H9 (cell line): ENCODE measurements at regions not wholly inside any gene's neighbourhood (a gene's known extent, or its start where the extent isn't known, plus 50 kb on each side); places are given as distances from the start of the nearest gene placed in this dataset.

Experiments
- DNase-seq: peaks from one replicate; pipeline ENCODE4 v3.0.0-alpha.2; 2017
- H2AFZ ChIP-seq: one replicate; pipeline ENCODE4 v1.6.1; 2013; ENCODE audit warnings: mild to moderate bottlenecking, low read length, control low read depth, moderate library complexity
- H2AK5ac ChIP-seq: 2 replicates; pipeline ENCODE4 v1.6.1; 2013; ENCODE audit warnings: low read length, control low read depth, mixed read lengths; ENCODE audit not compliant: insufficient read length
- H2BK120ac ChIP-seq: one replicate; pipeline ENCODE4 v1.6.1; 2013; ENCODE audit warnings: low read depth, mild to moderate bottlenecking, low read length, control low read depth, inconsistent platforms; ENCODE audit not compliant: poor library complexity, severe bottlenecking
- H2BK12ac ChIP-seq: 2 replicates; pipeline ENCODE4 v1.6.1; 2013; ENCODE audit warnings: low read length, control low read depth, mixed read lengths, low read depth; ENCODE audit not compliant: insufficient read length
- H2BK15ac ChIP-seq: 2 replicates; pipeline ENCODE4 v1.6.1; 2013; ENCODE audit warnings: low read depth, low read length, control low read depth
- H2BK20ac ChIP-seq: one replicate; pipeline ENCODE4 v1.6.1; 2013; ENCODE audit warnings: low read depth, mild to moderate bottlenecking, low read length, control low read depth, inconsistent platforms; ENCODE audit not compliant: poor library complexity, severe bottlenecking
- H2BK5ac ChIP-seq: 2 replicates; pipeline ENCODE4 v1.6.1; 2013; ENCODE audit warnings: low read length, control low read depth, mixed read lengths; ENCODE audit not compliant: insufficient read length
- H3K14ac ChIP-seq: 2 replicates; pipeline ENCODE4 v1.6.1; 2013; ENCODE audit warnings: low read length, control low read depth; ENCODE audit not compliant: insufficient read depth
- H3K18ac ChIP-seq: 2 replicates; pipeline ENCODE4 v1.6.1; 2013; ENCODE audit warnings: low read depth, mild to moderate bottlenecking, mixed read lengths, low read length, control low read depth; ENCODE audit not compliant: insufficient read length
- H3K23ac ChIP-seq: 2 replicates; pipeline ENCODE4 v1.6.1; 2013; ENCODE audit warnings: low read length, control low read depth, mixed read lengths, low read depth; ENCODE audit not compliant: insufficient read length
- H3K23me2 ChIP-seq: 2 replicates; pipeline ENCODE4 v1.6.1; 2013; ENCODE audit warnings: low read depth, mild to moderate bottlenecking, mixed read lengths, low read length, control low read depth; ENCODE audit not compliant: insufficient read length, poor library complexity, severe bottlenecking
- H3K27ac ChIP-seq: 2 replicates; pipeline ENCODE4 v1.5.1; 2013; ENCODE audit warnings: low read length, control low read depth, mixed read lengths, low read depth; ENCODE audit not compliant: insufficient read length
- H3K27me3 ChIP-seq: 2 replicates; pipeline ENCODE4 v1.6.1; 2013; ENCODE audit warnings: low read length, control low read depth, inconsistent platforms; ENCODE audit not compliant: insufficient read depth
- H3K4ac ChIP-seq: 2 replicates; pipeline ENCODE4 v1.6.1; 2013; ENCODE audit warnings: low read depth, mild to moderate bottlenecking, control low read depth, inconsistent platforms, low read length, moderate library complexity
- H3K4me1 ChIP-seq: 2 replicates; pipeline ENCODE4 v1.6.1; 2013; ENCODE audit warnings: low read length, control low read depth, inconsistent platforms; ENCODE audit not compliant: insufficient read depth
- H3K4me2 ChIP-seq: 2 replicates; pipeline ENCODE4 v1.6.1; 2013; ENCODE audit warnings: low read length, control low read depth, mixed read lengths; ENCODE audit not compliant: insufficient read length, insufficient read depth
- H3K56ac ChIP-seq: 2 replicates; pipeline ENCODE4 v1.6.1; 2013; ENCODE audit warnings: low read depth, mild to moderate bottlenecking, mixed read lengths, low read length, control low read depth; ENCODE audit not compliant: insufficient read length
- H3K79me1 ChIP-seq: 2 replicates; pipeline ENCODE4 v1.6.1; 2013; ENCODE audit warnings: low read depth, mild to moderate bottlenecking, moderate library complexity, low read length, control low read depth, inconsistent platforms; ENCODE audit not compliant: insufficient read depth, poor library complexity, severe bottlenecking
- H3K79me2 ChIP-seq: 2 replicates; pipeline ENCODE4 v1.6.1; 2013; ENCODE audit warnings: low read length, control low read depth, inconsistent platforms; ENCODE audit not compliant: insufficient read depth
- H3K9ac ChIP-seq: 2 replicates; pipeline ENCODE4 v1.6.1; 2013; ENCODE audit warnings: low read length, control low read depth, mixed read lengths; ENCODE audit not compliant: insufficient read length; ENCODE audit errors: extremely low read depth
- H3K9me3 ChIP-seq: one replicate; pipeline ENCODE4 v1.6.1; 2013; ENCODE audit warnings: low read depth, low read length, inconsistent platforms; ENCODE audit not compliant: control insufficient read depth
- H3T11ph ChIP-seq: one replicate; pipeline ENCODE4 v1.6.1; 2013; ENCODE audit warnings: mild to moderate bottlenecking, low read length, control low read depth, inconsistent platforms
- H4K20me1 ChIP-seq: one replicate; pipeline ENCODE4 v1.6.1; 2013; ENCODE audit not compliant: control insufficient read depth, insufficient read length, insufficient read depth
- H4K5ac ChIP-seq: 2 replicates; pipeline ENCODE4 v1.6.1; 2013; ENCODE audit warnings: low read depth, mild to moderate bottlenecking, mixed read lengths, low read length, control low read depth; ENCODE audit not compliant: insufficient read length
- H4K8ac ChIP-seq: replicated peaks from 2 replicates; pipeline ENCODE4 v1.6.1; 2013; ENCODE audit warnings: low read length, control low read depth, mixed read lengths, low read depth; ENCODE audit not compliant: insufficient read length
- H4K91ac ChIP-seq: 2 replicates; pipeline ENCODE4 v1.6.1; 2013; ENCODE audit warnings: low read depth, mild to moderate bottlenecking, moderate library complexity, mixed read lengths, low read length, control low read depth; ENCODE audit not compliant: insufficient read length
- H3K27ac Mint-ChIP-seq, 3 experiments: 2 replicates in 2 of 3; 3 replicates in 1 of 3; pipeline ENCODE4 v1.8.0; 2020 to 2021; ENCODE audit warnings: mixed read lengths in 3 of 3, mild to moderate bottlenecking in 1 of 3, moderate library complexity in 1 of 3
- H3K27me3 Mint-ChIP-seq: 2 replicates; pipeline ENCODE4 v1.8.0; 2021; ENCODE audit warnings: low read depth, mild to moderate bottlenecking, moderate library complexity, mixed read lengths
- H3K36me3 Mint-ChIP-seq, 3 experiments: 2 replicates in 2 of 3; 3 replicates in 1 of 3; pipeline ENCODE4 v1.8.0; 2020 to 2021; ENCODE audit warnings: low read depth in 3 of 3, mixed read lengths in 3 of 3; ENCODE audit not compliant: insufficient read depth in 1 of 3
- H3K4me1 Mint-ChIP-seq, 2 experiments: 2 replicates each; pipeline ENCODE4 v1.8.0; 2020; ENCODE audit warnings: mixed read lengths in 2 of 2
- H3K4me3 Mint-ChIP-seq, 2 experiments: 2 replicates in 1 of 2; 3 replicates in 1 of 2; pipeline ENCODE4 v1.8.0; 2020 to 2021; ENCODE audit warnings: mild to moderate bottlenecking in 2 of 2, mixed read lengths in 2 of 2, moderate library complexity in 1 of 2
- H3K9me3 Mint-ChIP-seq, 2 experiments: 2 replicates in 1 of 2; 3 replicates in 1 of 2; pipeline ENCODE4 v1.8.0; 2020; ENCODE audit warnings: mild to moderate bottlenecking in 2 of 2, mixed read lengths in 2 of 2, moderate library complexity in 1 of 2
- CTCF ChIP-seq: fragments of 200-600 bp; sonication (generic); conservative IDR thresholded peaks from 3 replicates; pipeline ENCODE4 v1.8.0; 2021; ENCODE audit warnings: antibody characterized with exemption, mild to moderate bottlenecking
- WGBS: extraction: QIAGEN DNeasy Blood & Tissue Kit; methylation state at CpG from one replicate; pipeline ENCODE4 v1.1.7; 2013; ENCODE audit warnings: missing lambda C conversion rate, low lambda C conversion rate, mixed read lengths; ENCODE audit not compliant: insufficient read length; ENCODE audit errors: extremely low coverage; 5-methylcytosine and 5-hydroxymethylcytosine counted together

- Histone ChIP-seq H3K4me1 (peaks cover 3% of the 10 kb centered on the region; the same call in 1 of the 2 replicates), H2AFZ (no peak overlapping the region), H2AK5ac (no peak overlapping the region), H4K20me1 (no peaks in the 10 kb centered on the region), H3K27me3 (no peaks in the 10 kb centered on the region), H4K8ac (no peak overlapping the region), H3K27ac (no peak overlapping the region), H2BK20ac (no peak overlapping the region), H3K23me2 (no peaks in the 10 kb centered on the region), H3K14ac (no peak overlapping the region), H3K56ac (no peak overlapping the region), H2BK120ac (no peak overlapping the region), H4K91ac (no peak overlapping the region), H3K9ac (no peak overlapping the region), H2BK5ac (no peak overlapping the region), H4K5ac (no peak overlapping the region), H3T11ph (no peak overlapping the region), H3K4ac (no peak overlapping the region), H3K79me2 (no peaks in the 10 kb centered on the region), H3K9me3 (no peaks in the 10 kb centered on the region), H3K4me2 (no peak overlapping the region), H3K23ac (no peak overlapping the region), H3K79me1 (no peaks in the 10 kb centered on the region), H3K18ac (no peak overlapping the region), H2BK15ac (no peak overlapping the region), H2BK12ac (no peak overlapping the region)
- DNase-seq, result no peak
- no peak overlapping the region for H3K4me3 Mint-ChIP-seq
- WGBS, result no CpG with 5 or more reads among the region's 11 CpGs
- H3K27ac Mint-ChIP-seq, result no peak overlapping the region
- TF ChIP-seq CTCF, result peak; percentile 60
- H3K9me3 Mint-ChIP-seq, result no peaks in the 10 kb centered on the region
- no peaks in the 10 kb centered on the region for H3K36me3 Mint-ChIP-seq
- H3K27me3 Mint-ChIP-seq, result no peaks in the 10 kb centered on the region; the same call in 1 of the 2 replicates
- peaks cover 29 to 30% of the 10 kb centered on the region in 2 experiments for H3K4me1 Mint-ChIP-seq
Measured at GRCh38 chr16:6165330-6165979, 1067.9 kb upstream of the EEF2KMT start.
